Cardiac muscle cell (in vitro differentiated cells and primary cell): ENCODE measurements at regions not wholly inside any gene's neighbourhood (a gene's known extent, or its start where the extent isn't known, plus 50 kb on each side); places are given as distances from the start of the nearest gene placed in this dataset.

ENCODE experiments used
- DNase-seq, 2 donors: peaks; one replicate each; pipeline versions ENCODE4 v3.0.0 to v3.0.0-alpha.2; 2010 to 2017; ENCODE audit warnings: low read depth in 1 of 2, low spot score in 1 of 2
- H3K27ac ChIP-seq: fragments of 200-600 bp; sonication (generic); 2 replicates; pipeline ENCODE4 v1.5.1; 2016
- H3K27me3 ChIP-seq: fragments of 200-600 bp; sonication (generic); 2 replicates; pipeline ENCODE4 v1.6.0; 2016; ENCODE audit warnings: control low read depth
- H3K36me3 ChIP-seq: fragments of 200-600 bp; sonication (generic); 2 replicates; pipeline ENCODE4 v1.5.1; 2016; ENCODE audit warnings: control low read depth
- H3K4me1 ChIP-seq: fragments of 200-600 bp; sonication (generic); 2 replicates; pipeline ENCODE4 v1.8.1; 2017; ENCODE audit warnings: low read depth, mild to moderate bottlenecking, mixed run types
- H3K4me3 ChIP-seq: fragments of 200-600 bp; sonication (generic); 2 replicates; pipeline ENCODE4 v1.5.1; 2016; ENCODE audit warnings: mild to moderate bottlenecking
- H3K9me3 ChIP-seq: fragments of 200-600 bp; sonication (generic); 2 replicates; pipeline ENCODE4 v1.5.1; 2017; ENCODE audit warnings: low read depth, mild to moderate bottlenecking, control low read depth
- CTCF ChIP-seq: IDR thresholded peaks from 2 replicates; pipeline ENCODE4 v1.5.1; 2012; ENCODE audit warnings: low read depth, mild to moderate bottlenecking, low read length

DNA sequence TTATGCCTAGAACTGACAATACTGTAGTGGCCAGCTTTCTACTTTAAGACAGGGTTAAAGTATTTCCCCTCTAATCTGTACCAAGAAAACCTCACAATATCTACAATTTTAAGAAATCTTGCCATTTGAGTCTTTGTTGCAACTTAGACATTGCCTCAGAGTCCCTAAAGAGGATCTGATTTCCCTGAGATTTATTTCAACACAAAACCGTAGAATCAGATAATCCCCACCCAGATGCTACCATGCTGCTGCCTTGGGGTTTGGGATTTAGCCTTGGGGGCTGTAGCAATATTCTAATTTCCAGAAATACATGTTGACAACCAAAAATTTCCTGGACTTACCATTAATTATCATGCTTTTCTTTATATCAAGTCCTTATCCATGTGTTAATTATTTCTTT is 50.3 kb upstream of the DENND1B start:
- Histone ChIP-seq H3K36me3 (no peaks in the 10 kb centered on the region), H3K27ac (no peak overlapping the region), H3K27me3 (no peaks in the 10 kb centered on the region), H3K9me3 (no peaks in the 10 kb centered on the region), H3K4me3 (no peak overlapping the region), H3K4me1 (no peaks in the 10 kb centered on the region)
- no peak for TF ChIP-seq CTCF
- DNase-seq = no peak
